ENCODE measurements at regions not wholly inside any gene's neighbourhood (a gene's known extent, or its start where the extent isn't known, plus 50 kb on each side); places are given as distances from the start of the nearest gene placed in this dataset.

GRCh38 chr13:111013196-111013595 is 98.3 kb upstream of the ANKRD10 start:
- DNase-seq (ENCODE audit: insufficient read length, low spot score, missing footprints): no peak
- Histone ChIP-seq H3K27me3 (ENCODE audit: insufficient read depth, low read length) (no peaks in the 10 kb centered on the region), H3K9me3 (ENCODE audit: low read depth, low read length) (no peaks in the 10 kb centered on the region), H3K4me1 (ENCODE audit: insufficient read depth, low read length) (no peaks in the 10 kb centered on the region), H3K4me2 (ENCODE audit: insufficient read depth, low read length) (no peak overlapping the region), H2AFZ (ENCODE audit: low read length) (no peak overlapping the region), H3K79me2 (ENCODE audit: insufficient read depth, low read length) (no peaks in the 10 kb centered on the region), H3K27ac (ENCODE audit: low read depth, low read length) (no peak overlapping the region), H3K36me3 (ENCODE audit: insufficient read depth, low read length) (no peaks in the 10 kb centered on the region), H4K20me1 (ENCODE audit: insufficient read depth, low read length) (no peaks in the 10 kb centered on the region), H3K4me3 (ENCODE audit: insufficient read depth, low read length) (no peak overlapping the region)
- no peak for TF ChIP-seq CTCF (IDR thresholded peaks at IDR 0.05; ENCODE audit: extremely low read depth, low read depth, low read length)

DNA sequence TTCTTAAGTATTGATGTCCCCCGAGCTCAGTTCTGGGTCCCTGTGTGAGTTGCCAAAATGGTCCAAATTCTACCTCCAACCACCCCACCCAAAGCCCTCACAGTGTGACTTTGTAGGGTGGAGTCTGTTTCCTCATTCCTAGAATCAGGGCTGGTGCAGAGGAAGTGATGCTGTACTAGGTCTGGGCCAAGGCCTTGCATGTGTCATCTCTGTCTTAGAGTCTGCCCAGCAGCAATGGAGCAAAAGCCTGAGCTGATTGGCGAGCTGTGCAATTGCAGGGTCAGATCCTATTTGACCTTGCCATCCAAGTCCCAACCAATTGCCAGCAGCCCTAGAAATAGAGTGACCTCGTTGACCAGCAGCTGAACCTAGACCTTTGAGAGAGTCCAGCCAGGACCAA is 97.0 kb upstream of the ANKRD10 start:
- Histone ChIP-seq H3K4me3 (ENCODE audit: insufficient read depth, low read length) (no peak overlapping the region), H3K79me2 (ENCODE audit: insufficient read depth, low read length) (no peaks in the 10 kb centered on the region), H2AFZ (ENCODE audit: low read length) (no peak overlapping the region), H3K9me3 (ENCODE audit: low read depth, low read length) (no peaks in the 10 kb centered on the region), H3K4me1 (ENCODE audit: insufficient read depth, low read length) (peaks cover 5% of the 10 kb centered on the region), H3K27ac (ENCODE audit: low read depth, low read length) (no peak overlapping the region), H3K27me3 (ENCODE audit: insufficient read depth, low read length) (no peaks in the 10 kb centered on the region), H4K20me1 (ENCODE audit: insufficient read depth, low read length) (no peaks in the 10 kb centered on the region), H3K4me2 (ENCODE audit: insufficient read depth, low read length) (no peak overlapping the region), H3K36me3 (ENCODE audit: insufficient read depth, low read length) (no peaks in the 10 kb centered on the region)
- no peak for DNase-seq (ENCODE audit: insufficient read length, low spot score, missing footprints)
- no peak for TF ChIP-seq CTCF (IDR thresholded peaks at IDR 0.05; ENCODE audit: extremely low read depth, low read depth, low read length)

DNA sequence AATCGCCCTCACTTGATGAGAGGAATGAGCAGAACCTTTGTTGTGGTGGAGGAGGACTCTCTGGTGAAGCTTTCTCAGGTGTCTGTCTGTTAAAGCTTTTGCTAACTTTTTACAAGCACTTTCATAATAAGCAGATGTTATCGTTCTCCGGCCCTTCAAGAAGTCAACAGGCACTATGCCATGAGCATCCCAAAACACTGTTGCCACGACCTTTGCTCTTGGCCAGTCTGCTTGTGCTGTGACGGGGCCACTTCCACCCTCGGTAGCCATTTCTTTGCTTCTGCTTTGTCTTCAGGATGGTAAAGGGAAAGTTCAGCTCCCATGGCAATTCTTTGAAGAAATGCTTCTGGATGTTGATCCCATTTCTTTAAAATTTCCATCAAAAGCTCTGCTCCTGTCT is 93.5 kb upstream of the ANKRD10 start:
- Histone ChIP-seq H3K9me3 (ENCODE audit: low read depth, low read length) (no peaks in the 10 kb centered on the region), H3K4me2 (ENCODE audit: insufficient read depth, low read length) (no peak overlapping the region), H3K4me1 (ENCODE audit: insufficient read depth, low read length) (peaks cover 22% of the 10 kb centered on the region), H3K36me3 (ENCODE audit: insufficient read depth, low read length) (no peaks in the 10 kb centered on the region), H3K4me3 (ENCODE audit: insufficient read depth, low read length) (no peak overlapping the region), H3K27me3 (ENCODE audit: insufficient read depth, low read length) (no peaks in the 10 kb centered on the region), H4K20me1 (ENCODE audit: insufficient read depth, low read length) (no peaks in the 10 kb centered on the region), H2AFZ (ENCODE audit: low read length) (no peak overlapping the region), H3K27ac (ENCODE audit: low read depth, low read length) (no peak overlapping the region), H3K79me2 (ENCODE audit: insufficient read depth, low read length) (no peaks in the 10 kb centered on the region)
- no peak for DNase-seq (ENCODE audit: insufficient read length, low spot score, missing footprints)
- no peak for TF ChIP-seq CTCF (IDR thresholded peaks at IDR 0.05; ENCODE audit: extremely low read depth, low read depth, low read length)

- no peaks in the 10 kb centered on the region for H3K36me3 ChIP-seq (ENCODE audit: insufficient read depth, low read length)
- no peaks in the 10 kb centered on the region for H3K79me2 ChIP-seq (ENCODE audit: insufficient read depth, low read length)
- H3K4me2 ChIP-seq (ENCODE audit: insufficient read depth, low read length): peak overlapping the region; percentile 74
- H3K4me3 ChIP-seq (ENCODE audit: insufficient read depth, low read length): no peak overlapping the region
- peak overlapping the region; percentile 81 for H2AFZ ChIP-seq (ENCODE audit: low read length)
- TF ChIP-seq CTCF (IDR thresholded peaks at IDR 0.05; ENCODE audit: extremely low read depth, low read depth, low read length): no peak
- peak overlapping the region; percentile 78 for H3K27ac ChIP-seq (ENCODE audit: low read depth, low read length)
- no peak for DNase-seq (ENCODE audit: insufficient read length, low spot score, missing footprints)
- H3K4me1 ChIP-seq (ENCODE audit: insufficient read depth, low read length): peaks cover 22% of the 10 kb centered on the region
- H3K27me3 ChIP-seq (ENCODE audit: insufficient read depth, low read length): no peaks in the 10 kb centered on the region
- no peaks in the 10 kb centered on the region for H4K20me1 ChIP-seq (ENCODE audit: insufficient read depth, low read length)
- H3K9me3 ChIP-seq (ENCODE audit: low read depth, low read length): no peaks in the 10 kb centered on the region
These were observed 92.3 kb upstream of the ANKRD10 start for GRCh38 chr13:111007209-111007608.

Data from osteoblast (primary cell).